ENCODE measurements at regions not wholly inside any gene's neighbourhood (a gene's known extent, or its start where the extent isn't known, plus 50 kb on each side); places are given as distances from the start of the nearest gene placed in this dataset.

GRCh38 chr3:31008994-31009393 is 114.5 kb upstream of the GADL1 start:
- DNase-seq = no peak

GRCh38 chr3:31009881-31010280 is 115.4 kb upstream of the GADL1 start:
- no peak for DNase-seq

GRCh38 chr3:31010491-31010890 is 116.0 kb upstream of the GADL1 start:
- no peak for DNase-seq

GRCh38 chr3:31011380-31011779 is 116.9 kb upstream of the GADL1 start:
- DNase-seq = no peak

- no peak for DNase-seq
These were observed 118.6 kb upstream of the GADL1 start for GRCh38 chr3:31013090-31013489.

GRCh38 chr3:31013843-31014242 is 119.4 kb upstream of the GADL1 start:
- DNase-seq = no peak

GRCh38 chr3:31014317-31015040 is 120.0 kb upstream of the GADL1 start:
- no peak for DNase-seq

GRCh38 chr3:31016196-31016595 is 121.7 kb upstream of the GADL1 start:
- no peak for DNase-seq

- DNase-seq = no peak
These were observed 128.3 kb upstream of the GADL1 start for GRCh38 chr3:31022716-31023115.

- DNase-seq = no peak
These were observed 131.1 kb upstream of the GADL1 start for GRCh38 chr3:31025541-31025940.

GRCh38 chr3:31027191-31027761 is 132.8 kb upstream of the GADL1 start:
- DNase-seq = no peak

GRCh38 chr3:31027914-31028313 is 133.5 kb upstream of the GADL1 start:
- DNase-seq = no peak

- no peak for DNase-seq
These were observed 134.3 kb upstream of the GADL1 start for GRCh38 chr3:31028766-31029165.

- DNase-seq = no peak
These were observed 135.2 kb upstream of the GADL1 start for GRCh38 chr3:31029706-31030105.

GRCh38 chr3:31035681-31036080 is 141.2 kb upstream of the GADL1 start:
- no peak for DNase-seq

- DNase-seq = no peak
These were observed 143.8 kb upstream of the GADL1 start for GRCh38 chr3:31038086-31038739.

GRCh38 chr3:31039145-31039544 is 144.7 kb upstream of the GADL1 start:
- no peak for DNase-seq

GRCh38 chr3:31041161-31041978 is 146.9 kb upstream of the GADL1 start:
- no peak for DNase-seq

GRCh38 chr3:31043184-31043819 is 148.8 kb upstream of the GADL1 start:
- no peak for DNase-seq

- no peak for DNase-seq
These were observed 153.2 kb upstream of the GADL1 start for GRCh38 chr3:31047673-31048072.

- DNase-seq = no peak
These were observed 153.7 kb upstream of the GADL1 start for GRCh38 chr3:31048143-31048542.

GRCh38 chr3:31050296-31050695 is 155.8 kb upstream of the GADL1 start:
- no peak for DNase-seq

- no peak for DNase-seq
These were observed 156.8 kb upstream of the GADL1 start for GRCh38 chr3:31051226-31051625.

Data from DMS79 treated with DMSO at 0.1 percent for 48 hours (cell line).